ENCODE measurements at regions not wholly inside any gene's neighbourhood (a gene's known extent, or its start where the extent isn't known, plus 50 kb on each side); places are given as distances from the start of the nearest gene placed in this dataset.

DNA sequence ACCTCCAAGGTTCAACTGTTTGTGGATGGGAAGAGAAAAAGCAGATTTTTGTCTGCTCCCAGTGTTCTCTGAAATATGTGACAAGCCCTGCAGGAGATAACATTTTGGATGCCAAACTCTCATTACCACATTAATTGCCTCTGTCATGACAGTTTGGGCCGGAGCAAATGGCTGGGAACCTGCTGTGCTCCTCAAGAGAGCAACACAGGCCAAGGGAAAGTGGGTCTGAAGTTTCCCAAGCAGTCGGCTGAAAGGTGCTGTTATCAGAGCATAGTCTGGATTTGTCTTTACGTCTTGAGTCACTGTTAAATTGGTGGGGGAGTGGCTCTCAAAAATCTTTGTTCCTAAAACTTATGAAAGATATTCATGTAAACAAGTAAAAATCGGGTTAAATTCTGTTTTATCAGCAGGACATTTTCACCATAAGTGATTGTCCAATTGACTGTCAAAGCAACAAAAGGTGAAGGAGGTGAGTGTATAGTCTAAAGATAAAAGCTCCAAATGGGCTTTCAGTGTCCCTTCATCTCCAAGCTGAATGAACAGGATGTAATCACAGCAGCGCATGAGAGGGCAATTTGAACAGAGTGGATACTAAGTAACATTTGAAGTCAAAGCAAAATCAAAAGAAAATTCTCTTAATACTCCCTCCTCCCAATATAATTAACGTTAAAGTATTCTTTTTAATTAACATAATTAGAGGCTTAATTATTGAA lies 844.8 kb downstream of the PCDH17 start:
- H3K9me3 ChIP-seq (ENCODE audit: low read depth): no peaks in the 10 kb centered on the region
- 42% methylated on average over 6 of the region's 6 CpGs for WGBS (ENCODE audit: low lambda C conversion rate, missing lambda C conversion rate)
- no peak overlapping the region for H3K4me2 ChIP-seq
- no peak overlapping the region for H2AFZ ChIP-seq
- no peaks in the 10 kb centered on the region for H3K4me1 ChIP-seq (ENCODE audit: insufficient read depth)
- H3K79me2 ChIP-seq: no peaks in the 10 kb centered on the region
- TF ChIP-seq, protein P1, sequence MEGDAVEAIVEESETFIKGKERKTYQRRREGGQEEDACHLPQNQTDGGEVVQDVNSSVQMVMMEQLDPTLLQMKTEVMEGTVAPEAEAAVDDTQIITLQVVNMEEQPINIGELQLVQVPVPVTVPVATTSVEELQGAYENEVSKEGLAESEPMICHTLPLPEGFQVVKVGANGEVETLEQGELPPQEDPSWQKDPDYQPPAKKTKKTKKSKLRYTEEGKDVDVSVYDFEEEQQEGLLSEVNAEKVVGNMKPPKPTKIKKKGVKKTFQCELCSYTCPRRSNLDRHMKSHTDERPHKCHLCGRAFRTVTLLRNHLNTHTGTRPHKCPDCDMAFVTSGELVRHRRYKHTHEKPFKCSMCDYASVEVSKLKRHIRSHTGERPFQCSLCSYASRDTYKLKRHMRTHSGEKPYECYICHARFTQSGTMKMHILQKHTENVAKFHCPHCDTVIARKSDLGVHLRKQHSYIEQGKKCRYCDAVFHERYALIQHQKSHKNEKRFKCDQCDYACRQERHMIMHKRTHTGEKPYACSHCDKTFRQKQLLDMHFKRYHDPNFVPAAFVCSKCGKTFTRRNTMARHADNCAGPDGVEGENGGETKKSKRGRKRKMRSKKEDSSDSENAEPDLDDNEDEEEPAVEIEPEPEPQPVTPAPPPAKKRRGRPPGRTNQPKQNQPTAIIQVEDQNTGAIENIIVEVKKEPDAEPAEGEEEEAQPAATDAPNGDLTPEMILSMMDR (IDR thresholded peaks at IDR 0.05; ENCODE audit: poor library complexity): no peak
- TF ChIP-seq EZH2phosphoT487 (IDR thresholded peaks at IDR 0.05; ENCODE audit: low read depth, severe bottlenecking, unreplicated experiment): no peak
- TF ChIP-seq EZH2 (IDR thresholded peaks at IDR 0.05; ENCODE audit: borderline replicate concordance): no peak
- H3K4me3 ChIP-seq: no peak overlapping the region
- no peak overlapping the region for H3K27ac ChIP-seq
- no peaks in the 10 kb centered on the region for H4K20me1 ChIP-seq (ENCODE audit: insufficient read depth, poor library complexity, severe bottlenecking)
- no peaks in the 10 kb centered on the region for H3K36me3 ChIP-seq (replicated peaks; ENCODE audit: insufficient read depth, low read depth)
- H3K27me3 ChIP-seq: no peaks in the 10 kb centered on the region
- H3K9me2 ChIP-seq (replicated peaks; ENCODE audit: insufficient read depth): no peaks in the 10 kb centered on the region
- DNase-seq (ENCODE audit: low spot score): no peak

DNA sequence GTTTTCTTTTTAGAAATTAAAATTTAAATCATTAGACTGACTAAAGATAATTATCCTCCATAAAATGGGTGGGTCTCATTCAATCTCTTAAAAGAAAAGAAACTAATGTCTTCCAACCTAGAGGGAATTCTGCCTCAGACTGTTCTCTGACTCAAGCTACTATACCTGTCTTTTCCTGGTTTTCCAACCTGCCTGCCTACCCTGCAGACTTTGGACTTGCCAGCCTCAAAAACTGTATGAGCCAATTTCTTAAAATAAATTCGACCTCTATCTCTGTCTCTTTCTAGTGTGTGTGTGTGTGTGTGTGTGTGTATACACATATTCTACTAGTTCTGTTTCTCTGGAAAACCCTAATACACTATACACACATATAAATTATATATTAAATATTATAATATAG lies 847.3 kb downstream of the PCDH17 start:
- WGBS (ENCODE audit: low lambda C conversion rate, missing lambda C conversion rate): 68% methylated on average over 1 of the region's 1 CpG
- Histone ChIP-seq H3K4me1 (ENCODE audit: insufficient read depth) (no peaks in the 10 kb centered on the region), H3K36me3 (replicated peaks; ENCODE audit: insufficient read depth, low read depth) (no peaks in the 10 kb centered on the region), H2AFZ (no peak overlapping the region), H3K27ac (no peak overlapping the region), H3K9me3 (ENCODE audit: low read depth) (no peaks in the 10 kb centered on the region), H3K27me3 (no peaks in the 10 kb centered on the region), H3K4me2 (no peak overlapping the region), H4K20me1 (ENCODE audit: insufficient read depth, poor library complexity, severe bottlenecking) (no peaks in the 10 kb centered on the region), H3K79me2 (no peaks in the 10 kb centered on the region), H3K9me2 (replicated peaks; ENCODE audit: insufficient read depth) (no peaks in the 10 kb centered on the region), H3K4me3 (no peak overlapping the region)
- TF ChIP-seq, protein P1 (IDR thresholded peaks at IDR 0.05; ENCODE audit: poor library complexity): no peak
- no peak for TF ChIP-seq EZH2 (IDR thresholded peaks at IDR 0.05; ENCODE audit: borderline replicate concordance)
- TF ChIP-seq EZH2phosphoT487 (IDR thresholded peaks at IDR 0.05; ENCODE audit: low read depth, severe bottlenecking, unreplicated experiment): no peak
- no peak for DNase-seq (ENCODE audit: low spot score)

DNA sequence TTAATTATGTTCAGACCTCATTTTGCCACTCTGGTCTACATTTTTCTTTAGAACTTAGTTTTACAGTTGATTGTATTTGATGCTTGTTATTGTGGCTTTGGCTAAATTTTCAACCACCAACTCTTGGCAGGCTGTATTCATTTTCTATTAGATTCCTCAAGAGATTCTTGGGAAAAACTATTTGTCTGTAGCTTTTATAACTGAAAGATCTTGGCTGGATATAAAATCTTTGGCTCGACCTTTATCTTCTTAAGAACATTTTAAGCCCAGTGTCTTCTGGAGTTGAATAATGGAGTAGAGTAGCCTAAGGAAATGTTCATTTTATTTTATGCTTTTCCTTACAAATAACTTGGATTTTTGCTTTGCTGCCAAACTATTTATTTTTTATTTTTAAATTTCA lies 848.5 kb downstream of the PCDH17 start:
- WGBS (ENCODE audit: low lambda C conversion rate, missing lambda C conversion rate): 80% methylated on average over 1 of the region's 1 CpG
- no peaks in the 10 kb centered on the region for H3K79me2 ChIP-seq

More for the DNA sequence above, 848.5 kb downstream of the PCDH17 start:
- no peak overlapping the region for H3K4me2 ChIP-seq
- no peaks in the 10 kb centered on the region for H3K9me2 ChIP-seq (replicated peaks; ENCODE audit: insufficient read depth)
- TF ChIP-seq EZH2phosphoT487 (IDR thresholded peaks at IDR 0.05; ENCODE audit: low read depth, severe bottlenecking, unreplicated experiment) (no peak), EZH2 (IDR thresholded peaks at IDR 0.05; ENCODE audit: borderline replicate concordance) (no peak)
- TF ChIP-seq, protein P1 (IDR thresholded peaks at IDR 0.05; ENCODE audit: poor library complexity): no peak
- H2AFZ ChIP-seq: no peak overlapping the region
- no peak for DNase-seq (ENCODE audit: low spot score)
- no peaks in the 10 kb centered on the region for H4K20me1 ChIP-seq (ENCODE audit: insufficient read depth, poor library complexity, severe bottlenecking)
- no peak overlapping the region for H3K4me3 ChIP-seq
- H3K27ac ChIP-seq: no peak overlapping the region
- no peaks in the 10 kb centered on the region for H3K27me3 ChIP-seq
- H3K4me1 ChIP-seq (ENCODE audit: insufficient read depth): no peaks in the 10 kb centered on the region
- H3K36me3 ChIP-seq (replicated peaks; ENCODE audit: insufficient read depth, low read depth): no peaks in the 10 kb centered on the region
- H3K9me3 ChIP-seq (ENCODE audit: low read depth): no peaks in the 10 kb centered on the region

Measured in hepatocyte (in vitro differentiated cells).